ENCODE measurements at regions not wholly inside any gene's neighbourhood (a gene's known extent, or its start where the extent isn't known, plus 50 kb on each side); places are given as distances from the start of the nearest gene placed in this dataset.

- TF ChIP-seq CTCF (optimal IDR thresholded peaks at IDR 0.05 in 1 of 3, IDR thresholded peaks at IDR 0.05 in 1 of 3, conservative IDR thresholded peaks at IDR 0.05 in 1 of 3; ENCODE audit: extremely low read depth in 1 of 3, insufficient read depth in 2 of 3, low read length in 3 of 3): no peak
- no peak for TF ChIP-seq EZH2 (IDR thresholded peaks at IDR 0.05; ENCODE audit: low read length)
These were observed 401.5 kb upstream of the GOLIM4 start for GRCh38 chr3:168497183-168497582.

Data from keratinocyte (primary cell).